SK-N-DZ (cell line): ENCODE measurements at regions not wholly inside any gene's neighbourhood (a gene's known extent, or its start where the extent isn't known, plus 50 kb on each side); places are given as distances from the start of the nearest gene placed in this dataset.

Source experiments
- DNase-seq: peaks from one replicate; pipeline ENCODE4 v3.0.0-alpha.2; 2015; ENCODE audit warnings: low spot score

DNA sequence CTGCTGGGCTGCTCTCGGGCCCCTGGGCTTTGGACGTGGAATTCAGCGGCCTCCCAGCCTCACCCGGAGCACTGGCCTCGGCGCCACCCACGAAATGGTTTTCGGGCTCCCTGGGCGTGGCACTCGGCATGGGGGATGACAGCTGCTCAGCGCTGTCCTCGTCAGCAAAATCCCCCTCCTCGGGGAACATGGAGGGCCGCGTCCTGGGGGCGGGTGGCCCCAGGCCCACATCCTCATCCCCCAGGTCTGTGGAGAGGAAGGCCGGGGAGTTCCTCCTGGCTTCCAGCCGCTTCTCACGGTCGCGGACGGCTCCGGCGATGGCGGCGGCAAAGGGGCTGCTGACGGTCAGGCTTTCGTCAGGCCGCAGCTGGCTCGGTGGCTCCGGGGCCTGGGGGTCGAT is 88.4 kb downstream of the CTTN start:
- DNase-seq = no peak

DNA sequence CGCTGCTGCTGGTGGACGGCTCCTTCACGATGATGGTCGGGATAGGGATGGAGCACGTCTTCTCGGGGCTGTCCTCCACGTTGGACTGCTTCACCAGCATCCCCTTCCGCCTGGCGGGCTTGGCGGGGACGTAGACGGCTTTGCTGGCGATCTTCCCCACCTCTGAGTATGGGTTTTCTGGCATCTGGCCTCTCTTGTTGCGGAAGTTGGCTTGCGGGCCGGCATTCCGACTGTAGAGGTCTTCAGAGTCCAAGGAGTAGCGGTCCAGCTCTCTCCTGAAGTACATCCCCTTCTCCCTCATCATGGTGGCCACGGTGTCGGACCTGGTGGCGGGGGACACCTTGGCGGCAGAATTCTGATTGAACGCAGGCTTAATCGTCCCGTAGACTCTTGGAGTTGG is 88.8 kb downstream of the CTTN start:
- DNase-seq = no peak

DNA sequence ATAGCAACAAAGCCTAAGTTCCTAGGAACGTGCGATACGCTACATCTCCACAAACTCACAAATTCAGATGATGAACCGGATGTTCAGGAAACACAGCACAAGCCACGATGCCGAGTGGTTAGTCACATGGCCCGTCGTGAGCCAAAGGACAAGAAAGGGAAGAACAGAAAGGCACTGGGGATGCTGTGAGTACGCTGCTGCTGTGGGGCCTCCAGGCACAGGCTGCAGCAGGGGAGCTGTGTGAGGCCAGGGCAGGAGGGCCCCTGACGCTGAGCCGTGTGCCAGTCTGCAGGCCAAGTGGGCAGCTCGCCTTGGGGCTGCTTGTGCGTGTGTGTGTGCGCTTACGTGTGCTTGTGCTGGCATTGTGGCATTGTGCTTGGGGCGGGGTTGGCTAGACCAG is 89.4 kb downstream of the CTTN start:
- DNase-seq = no peak

DNA sequence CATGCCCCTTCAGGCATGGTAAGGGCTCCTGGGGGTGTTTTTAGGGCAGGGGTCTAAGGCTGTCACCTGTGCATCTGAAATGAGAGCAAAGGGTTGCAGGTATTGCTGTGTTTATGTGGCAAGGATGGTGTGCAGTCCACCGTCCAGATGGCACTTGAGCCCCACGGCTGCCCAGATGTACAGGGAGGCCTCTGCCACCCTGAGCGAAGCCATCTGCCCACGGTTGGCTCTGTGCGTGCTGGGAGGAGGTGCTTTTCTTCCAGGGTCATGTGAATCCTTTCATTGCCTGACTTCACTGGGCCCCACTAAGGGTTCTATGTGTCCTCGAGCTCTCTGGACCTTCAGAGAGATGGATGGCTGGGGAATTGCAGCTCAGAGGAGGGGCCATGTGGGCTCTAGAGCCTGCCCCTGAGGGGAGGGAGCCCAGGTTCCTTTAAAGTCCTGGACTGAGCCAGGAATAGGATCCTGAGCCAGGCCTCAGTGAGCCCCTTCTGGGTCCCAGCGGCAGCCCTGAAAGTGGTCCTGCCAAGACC is 89.9 kb downstream of the CTTN start:
- no peak for DNase-seq

DNA sequence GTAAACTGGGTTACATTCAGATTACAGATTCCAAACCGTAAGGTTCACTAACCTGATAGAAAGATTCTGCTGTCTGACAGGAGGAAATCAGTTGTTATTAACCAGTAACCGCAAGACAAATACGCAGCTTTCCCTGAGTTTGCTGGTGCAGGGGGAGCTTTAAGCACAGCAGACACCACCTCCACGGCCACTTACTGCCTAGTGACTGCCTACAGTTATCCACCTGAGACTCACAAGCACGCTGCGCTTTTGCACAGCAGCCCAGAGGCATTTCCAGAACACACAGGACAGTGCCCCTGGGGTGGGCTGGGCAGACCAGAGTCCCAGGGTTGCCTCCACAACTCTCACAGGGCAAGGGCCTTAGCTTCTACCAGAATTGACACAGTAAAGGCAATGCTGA is 90.9 kb downstream of the CTTN start:
- DNase-seq = no peak

DNA sequence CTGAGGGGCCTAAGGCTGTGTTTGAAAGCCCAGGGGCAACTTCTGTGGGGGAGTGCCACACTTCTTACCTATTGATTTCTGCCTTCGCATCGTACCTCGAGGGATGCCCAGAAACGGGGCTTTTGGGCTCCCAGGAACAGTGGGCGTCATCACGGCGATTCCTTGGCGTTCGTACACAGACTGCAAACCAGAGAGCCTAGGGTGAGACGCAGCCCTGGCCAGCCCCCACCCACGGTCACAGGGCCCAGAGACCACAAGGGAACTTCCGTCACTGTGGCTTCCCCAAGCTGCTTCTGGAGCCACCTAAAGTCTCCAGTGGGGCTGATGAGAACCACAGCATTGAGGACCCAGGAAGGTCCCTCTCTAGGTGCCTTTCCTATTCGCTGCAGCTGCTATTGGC is 91.9 kb downstream of the CTTN start:
- DNase-seq = no peak

DNA sequence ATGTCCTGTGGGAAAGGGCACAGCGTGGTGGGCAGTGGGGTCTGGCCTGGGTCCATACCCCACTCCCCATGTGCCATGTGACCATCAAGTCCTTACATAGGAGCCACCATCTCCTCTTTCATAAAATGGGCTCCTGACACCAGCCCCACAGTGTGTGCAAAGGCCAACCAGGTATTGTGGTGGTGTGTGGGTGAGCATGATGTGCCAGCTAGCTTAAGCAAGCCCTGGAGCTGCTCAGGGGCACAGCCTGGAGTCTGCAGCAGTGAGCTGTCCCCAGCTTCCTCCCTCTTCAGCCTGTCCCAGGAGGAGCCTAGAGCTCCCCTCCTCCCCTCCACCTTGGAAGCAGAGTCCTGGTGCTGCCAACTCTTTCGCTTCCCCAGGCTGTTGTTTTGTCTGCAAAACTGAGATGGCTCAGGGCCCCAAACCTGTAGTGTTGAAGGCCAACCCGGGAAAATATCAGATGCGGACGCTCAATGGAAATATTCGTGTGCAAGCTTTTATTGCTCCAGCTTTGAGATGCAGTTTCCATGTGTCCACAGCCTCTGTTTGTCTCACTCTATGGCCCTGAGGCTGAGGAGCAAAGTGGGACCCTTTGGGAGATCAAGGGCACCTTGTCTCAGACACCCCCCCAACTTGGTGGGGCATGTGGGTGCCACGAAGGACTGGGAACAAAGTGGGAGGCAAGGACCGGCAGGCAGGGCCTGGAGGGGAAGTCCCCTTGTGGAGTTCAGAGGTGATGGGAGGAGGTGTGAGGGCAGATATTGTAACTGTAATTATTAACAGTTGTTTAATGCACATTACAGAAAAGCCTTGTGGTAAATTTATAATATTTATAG is 92.6 kb downstream of the CTTN start:
- DNase-seq = no peak

DNA sequence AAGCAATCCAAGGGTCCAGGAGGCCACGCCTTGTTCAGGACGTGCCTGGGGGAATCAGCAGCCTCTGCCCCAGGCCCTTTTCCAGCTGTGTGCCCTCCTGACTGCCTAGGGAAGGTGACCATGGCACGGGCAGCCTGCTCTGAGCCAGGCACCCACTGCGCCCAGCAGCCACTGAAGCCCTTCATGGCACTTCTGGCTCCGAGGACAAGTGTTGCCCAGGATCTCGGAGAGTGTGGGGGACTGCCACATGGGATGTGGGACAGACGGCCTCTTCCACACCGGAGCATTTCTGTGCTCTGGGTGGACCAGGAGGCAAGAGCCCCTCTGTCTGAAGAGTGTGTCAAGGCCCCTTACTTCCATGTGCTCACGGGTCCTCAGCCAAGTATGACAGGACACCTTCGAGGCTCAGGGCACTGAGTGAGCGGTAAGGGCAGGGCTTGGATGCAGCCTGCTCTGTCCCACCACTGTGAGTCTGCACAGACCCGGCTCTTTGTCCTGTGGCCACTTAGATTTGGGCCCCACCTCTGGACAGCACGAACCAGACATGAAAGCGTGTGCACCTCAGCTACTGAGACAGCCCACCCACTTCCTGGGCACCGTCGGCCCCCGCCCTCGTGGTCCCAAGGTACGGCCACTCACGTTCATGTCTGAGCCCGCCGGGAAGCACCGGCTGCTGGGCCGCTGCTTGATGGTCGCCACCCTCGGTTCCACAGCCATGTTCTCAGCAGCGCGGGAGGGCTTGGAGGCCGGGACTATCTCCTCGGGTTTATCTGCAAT is 93.6 kb downstream of the CTTN start:
- DNase-seq = no peak

DNA sequence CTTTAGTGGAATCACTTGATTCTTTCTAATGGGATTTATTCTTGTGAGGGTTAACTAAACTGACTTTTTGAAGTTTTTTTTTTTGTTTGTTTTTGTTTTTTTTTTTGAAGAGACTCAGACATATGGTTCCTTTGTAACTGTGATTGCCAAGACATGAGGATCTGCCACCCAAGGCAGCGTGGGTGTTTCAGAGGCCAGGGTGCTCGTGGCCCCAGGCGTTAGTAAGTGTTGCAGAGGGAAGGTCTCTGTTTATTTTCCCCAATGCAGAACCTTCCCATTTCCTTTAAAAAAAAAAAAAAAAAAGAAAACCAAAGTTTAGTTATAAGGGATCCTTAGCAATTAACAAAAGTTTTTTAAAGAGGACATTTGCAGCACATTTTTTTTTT is 94.8 kb downstream of the CTTN start:
- no peak for DNase-seq

DNA sequence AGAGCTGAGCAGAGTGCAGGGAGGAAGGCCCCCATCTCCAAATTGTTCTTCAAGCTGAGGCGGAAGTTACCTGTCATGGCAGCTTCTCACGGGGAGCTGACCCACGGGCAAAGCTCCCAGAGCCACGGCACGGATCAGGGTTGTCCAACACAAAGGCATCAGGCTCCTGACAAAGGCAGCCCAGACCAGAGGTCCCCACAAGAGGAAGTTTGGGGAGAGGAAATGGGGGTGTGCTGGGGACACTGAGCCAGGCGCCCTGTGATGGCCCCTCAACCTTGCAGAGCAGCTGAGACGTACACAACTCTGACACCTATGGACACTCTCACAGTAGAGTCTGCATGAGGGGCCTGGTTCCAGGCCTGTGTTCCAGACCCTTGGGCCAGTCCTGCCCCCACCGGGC is 95.6 kb downstream of the CTTN start:
- DNase-seq = no peak

DNA sequence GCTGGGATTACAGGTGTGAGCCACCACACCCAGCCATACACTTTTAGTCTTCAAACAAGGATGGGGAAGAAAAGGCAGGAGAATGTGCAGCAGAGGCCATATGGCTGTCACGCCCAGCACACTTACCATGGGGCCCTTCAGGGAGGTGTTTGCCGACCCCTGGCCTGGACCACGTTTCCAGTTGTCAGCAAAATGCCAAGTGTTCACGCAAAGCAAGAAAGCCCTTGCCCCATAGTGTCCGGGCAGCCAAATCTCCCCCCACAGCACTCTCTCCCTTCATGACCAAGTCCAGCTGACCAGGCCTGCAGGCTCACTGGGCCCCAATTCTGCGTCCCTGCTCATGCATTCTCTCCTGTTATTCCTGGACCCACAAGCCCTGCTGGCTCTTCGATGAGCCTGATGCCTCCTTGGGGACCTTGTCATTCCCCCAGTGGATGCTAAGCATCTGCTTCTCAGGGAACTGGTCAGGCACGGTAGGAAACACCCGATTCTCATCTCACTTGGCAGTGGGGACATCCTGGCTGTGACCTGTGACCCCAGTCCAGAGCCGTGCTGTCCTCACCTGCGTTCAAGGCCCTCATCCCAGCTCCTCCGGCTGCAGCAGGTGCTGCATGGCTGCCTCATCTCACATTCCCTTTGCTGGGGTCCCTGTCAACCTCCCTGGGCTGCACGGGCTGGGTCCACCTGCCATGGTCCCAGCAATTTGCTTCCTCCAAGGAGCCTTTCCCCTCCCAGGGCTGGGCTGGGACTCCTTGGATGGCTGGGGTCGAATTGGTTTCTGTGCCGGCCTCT is 96.4 kb downstream of the CTTN start:
- DNase-seq = no peak

DNA sequence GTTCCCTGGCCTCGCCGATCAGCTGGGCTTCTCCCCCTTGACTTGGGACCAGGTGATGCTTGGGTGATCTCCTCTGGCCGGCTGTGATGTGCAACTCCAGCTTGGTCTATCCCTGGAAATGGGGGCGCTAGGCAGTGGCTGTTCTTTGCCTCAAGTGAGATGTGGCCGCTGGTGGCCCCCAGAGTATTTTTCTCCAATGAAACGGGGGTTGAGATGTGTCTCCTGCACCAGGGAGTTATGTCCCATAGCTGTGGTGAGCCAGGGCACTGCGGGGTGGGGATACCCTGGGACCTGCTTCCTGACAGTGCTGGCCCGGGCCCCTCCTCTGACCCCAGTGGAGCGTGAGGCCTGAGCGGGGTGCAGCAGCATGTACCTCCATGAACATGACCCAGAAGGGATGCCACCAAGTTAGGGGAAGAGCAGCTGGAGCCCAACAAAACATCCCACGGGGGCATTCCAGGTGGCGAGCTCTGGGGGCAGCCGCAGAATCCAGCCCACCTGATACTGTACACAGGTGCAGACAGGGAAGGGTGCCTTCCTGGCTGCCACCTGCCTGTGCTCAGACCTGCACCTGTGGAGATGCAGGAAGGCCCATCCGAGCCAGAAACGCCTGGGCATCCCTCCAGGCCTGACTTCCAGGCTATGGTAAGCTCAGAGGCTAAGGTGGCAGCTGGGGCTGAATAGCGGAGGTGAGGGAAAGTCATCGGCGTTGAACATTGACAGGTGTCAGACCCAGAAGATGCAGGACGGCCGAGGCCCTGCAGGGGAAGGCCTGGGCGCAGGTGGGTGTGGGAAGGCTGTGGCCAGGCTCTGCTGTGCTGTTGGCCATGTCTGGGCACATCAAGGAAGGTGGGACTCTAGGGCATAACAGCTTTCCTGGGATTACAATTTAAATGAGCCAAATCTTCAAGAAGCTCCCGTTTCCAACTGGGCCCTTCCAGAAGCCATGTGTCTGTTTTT is 97.3 kb downstream of the CTTN start:
- DNase-seq = no peak

DNA sequence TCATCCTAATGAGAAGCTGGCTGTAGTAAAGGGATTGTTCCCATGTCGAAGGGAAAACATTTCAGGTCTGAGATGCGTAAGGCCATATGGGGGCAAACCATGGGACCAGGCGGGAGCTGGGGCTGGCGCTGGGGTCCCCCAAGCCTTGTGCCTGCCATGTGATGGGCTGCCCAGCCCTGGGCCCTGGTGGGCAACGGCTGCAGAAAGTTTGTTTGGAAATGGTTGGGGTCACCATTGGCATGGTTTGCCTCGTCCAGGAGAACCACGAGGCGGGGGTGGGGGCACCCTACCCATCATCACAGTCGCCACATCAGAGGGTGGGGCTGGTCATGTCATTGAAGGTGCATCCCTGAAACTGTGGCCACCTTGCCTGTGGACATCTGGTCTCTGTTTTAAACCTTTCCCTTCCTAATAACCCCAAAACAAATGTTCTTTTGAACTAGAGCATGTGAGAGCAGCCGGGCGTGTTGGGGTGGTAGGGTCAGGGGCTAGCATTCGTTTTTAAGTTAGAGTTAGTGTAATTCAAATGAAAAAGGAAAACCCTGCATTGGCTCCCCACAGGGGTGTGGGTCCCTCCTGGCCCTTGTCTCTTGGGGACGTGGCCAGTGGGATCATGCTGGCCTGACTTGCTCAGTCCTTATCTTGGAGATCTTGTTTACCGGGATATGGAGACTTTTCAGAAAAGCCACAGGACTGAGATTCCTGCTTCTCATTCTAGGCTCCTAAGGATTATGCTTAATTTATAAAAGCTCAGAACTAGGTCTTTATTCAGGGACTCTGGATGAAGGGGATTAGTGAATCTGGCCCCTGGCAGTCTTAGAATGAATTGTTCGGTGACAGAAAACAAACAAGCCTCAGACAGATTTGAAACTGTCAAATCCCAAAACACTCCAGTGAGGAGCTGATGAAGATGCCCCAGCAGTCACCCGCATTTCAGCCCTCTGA is 98.5 kb downstream of the CTTN start:
- DNase-seq = no peak

DNA sequence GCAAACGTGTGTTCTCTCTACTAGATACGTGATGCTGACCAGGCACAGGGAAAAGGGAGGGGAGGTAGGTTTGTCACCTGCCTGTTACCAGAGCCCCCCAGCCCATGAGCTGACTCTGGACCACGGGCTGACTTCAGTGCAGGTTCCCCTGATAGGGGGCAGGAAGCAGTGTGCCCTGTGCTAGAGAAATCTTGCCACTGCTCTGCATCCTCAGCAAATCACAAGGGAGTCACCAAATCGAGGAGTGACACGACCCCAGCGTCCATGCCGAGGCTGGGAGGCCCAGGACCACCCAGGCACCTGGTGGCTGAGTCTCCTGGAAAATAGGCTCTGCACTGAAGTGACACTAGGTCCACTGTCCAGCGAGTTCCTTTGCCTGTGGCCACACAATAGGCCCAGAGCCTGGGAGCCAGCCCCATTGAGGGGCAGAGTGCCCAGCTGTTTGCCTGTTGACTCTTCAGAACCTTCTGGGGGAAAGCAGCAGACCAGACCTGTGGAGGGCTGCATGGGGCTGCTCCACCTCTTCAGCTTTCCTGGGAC is 99.3 kb downstream of the CTTN start:
- DNase-seq = no peak

DNA sequence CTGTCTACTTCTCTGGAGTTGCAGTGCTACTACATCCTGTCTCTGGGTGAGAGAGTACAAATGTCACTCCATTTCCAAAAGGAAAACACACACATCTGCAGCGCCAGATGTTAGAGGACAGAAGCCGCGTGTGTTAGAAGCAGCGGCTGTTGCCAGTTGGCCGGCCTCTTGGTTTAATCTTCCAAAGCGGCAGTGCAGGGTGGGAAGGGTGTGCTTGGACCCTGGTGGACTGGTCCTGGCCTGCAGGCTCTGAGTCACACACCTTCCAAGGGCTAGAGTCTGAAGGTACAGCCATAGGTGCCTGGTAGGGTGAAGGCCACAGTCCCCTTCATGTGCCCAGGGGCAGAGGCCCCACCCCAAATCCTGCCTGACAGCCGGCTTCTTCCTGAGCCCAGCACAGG is 99.8 kb downstream of the CTTN start:
- DNase-seq = no peak

DNA sequence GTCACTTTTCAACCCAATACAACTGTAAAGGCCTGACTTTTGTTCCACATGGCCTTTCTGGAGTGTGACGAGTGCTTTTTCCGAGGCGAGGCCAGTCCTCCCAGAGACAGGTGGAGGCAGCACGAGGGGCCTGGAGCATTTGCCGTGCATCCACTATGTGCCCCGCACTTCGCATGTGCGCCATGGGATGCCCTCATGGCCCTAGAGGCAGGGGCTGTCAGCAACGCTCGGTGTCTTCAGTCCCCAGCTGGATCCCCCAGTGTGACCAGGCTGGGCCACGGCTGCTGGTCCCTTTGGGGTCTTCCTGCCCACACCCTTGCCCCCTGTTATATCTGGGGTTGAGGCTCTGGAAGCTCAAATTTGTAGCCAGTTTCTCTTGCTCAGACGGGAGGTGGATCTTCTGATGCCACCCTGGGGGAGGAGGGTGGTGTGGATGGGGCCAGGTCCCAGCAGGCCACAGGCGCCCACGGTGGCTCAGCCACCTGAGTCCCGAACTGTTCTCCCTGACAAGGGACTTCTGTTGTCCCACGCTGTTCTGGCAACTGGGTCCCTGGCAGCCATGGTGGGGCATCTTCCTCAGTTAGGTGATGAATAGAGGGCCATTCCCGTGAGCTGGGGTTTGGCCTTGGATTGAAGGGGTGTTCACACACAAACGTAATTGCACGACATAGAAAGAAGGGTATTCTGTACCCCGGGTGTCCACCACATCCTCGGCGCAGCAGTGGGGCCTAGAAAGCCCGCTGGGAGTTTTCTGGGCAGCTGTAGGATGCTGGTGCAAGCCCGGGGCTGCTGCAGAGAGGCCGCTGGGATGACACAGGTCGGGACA is 100.9 kb downstream of the CTTN start:
- DNase-seq = no peak

DNA sequence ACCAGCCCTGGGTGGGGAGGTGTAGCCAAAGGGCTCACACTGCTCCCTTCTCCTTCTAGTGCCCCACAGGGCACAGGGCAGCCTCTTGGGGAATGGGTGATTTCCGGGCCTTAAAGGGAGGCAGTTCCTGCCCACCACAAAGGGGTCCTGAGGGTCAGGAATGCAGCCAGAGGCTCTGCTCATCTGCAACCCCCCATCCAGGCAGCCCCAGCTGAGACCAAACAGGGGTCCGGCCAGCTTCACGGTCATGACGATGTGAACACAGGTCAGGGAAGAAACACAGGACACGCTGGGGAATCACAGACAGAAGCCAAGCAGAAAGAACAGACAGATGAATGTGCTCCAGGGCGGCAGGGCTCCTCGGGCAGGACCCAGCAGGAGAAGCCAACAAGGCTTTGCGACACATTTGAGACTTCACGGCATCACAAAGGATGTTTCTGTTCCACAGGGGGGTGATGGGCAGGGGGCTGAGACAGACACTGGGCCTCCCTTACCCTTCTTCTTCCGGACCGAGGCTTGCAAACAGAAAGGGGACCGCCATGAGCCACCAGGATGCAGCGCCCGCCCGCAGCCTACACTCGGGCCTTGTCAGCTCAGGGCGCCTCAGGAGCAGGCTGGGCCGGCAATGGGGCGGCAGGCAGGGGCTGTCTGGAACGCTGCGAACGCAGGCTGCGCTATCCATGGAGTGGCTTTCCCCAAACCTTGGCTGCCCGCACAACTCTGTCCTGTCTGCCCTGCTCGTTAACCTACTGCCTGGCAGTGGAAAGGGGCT is 101.9 kb downstream of the CTTN start:
- no peak for DNase-seq
